GM18951 (cell line): ENCODE measurements at regions not wholly inside any gene's neighbourhood (a gene's known extent, or its start where the extent isn't known, plus 50 kb on each side); places are given as distances from the start of the nearest gene placed in this dataset.

Experiments used
- POLR2A ChIP-seq: IDR thresholded peaks from 4 replicates; pipeline ENCODE4 v1.6.1; 2011; ENCODE audit warnings: mild to moderate bottlenecking; ENCODE audit not compliant: insufficient read length, insufficient read depth; ENCODE audit errors: extremely low read depth
- in situ Hi-C: fragments of 300-500 bp; cut with MboI; formaldehyde crosslinking; loops from one replicate; pipeline ENCODE4 v1.12.0; 2022; ENCODE audit warnings: low sequenced_read_pairs, mixed read lengths, inconsistent platforms; ENCODE audit not compliant: unreplicated experiment

DNA sequence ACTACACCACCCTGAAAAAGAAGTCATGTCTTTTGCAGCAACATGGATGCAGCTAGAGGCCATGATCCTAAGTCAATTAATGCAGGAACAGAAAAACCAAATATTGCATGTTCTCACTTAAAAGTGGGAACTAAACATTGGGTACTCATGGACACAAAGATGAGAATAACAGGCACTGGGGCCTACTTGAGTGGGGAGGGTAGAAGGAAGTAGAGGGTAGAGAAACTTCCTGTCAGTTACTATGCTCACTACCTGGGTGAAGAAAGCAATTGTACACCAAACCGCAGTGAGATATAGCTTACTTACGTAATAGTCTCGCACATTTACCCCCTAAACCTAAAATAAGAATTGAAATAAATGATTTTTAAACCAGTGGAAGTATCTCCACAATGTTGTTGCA lies 480.5 kb upstream of the ARRDC4 start:
- TF ChIP-seq POLR2A = no peak
- in situ Hi-C loops = no loop called here

DNA sequence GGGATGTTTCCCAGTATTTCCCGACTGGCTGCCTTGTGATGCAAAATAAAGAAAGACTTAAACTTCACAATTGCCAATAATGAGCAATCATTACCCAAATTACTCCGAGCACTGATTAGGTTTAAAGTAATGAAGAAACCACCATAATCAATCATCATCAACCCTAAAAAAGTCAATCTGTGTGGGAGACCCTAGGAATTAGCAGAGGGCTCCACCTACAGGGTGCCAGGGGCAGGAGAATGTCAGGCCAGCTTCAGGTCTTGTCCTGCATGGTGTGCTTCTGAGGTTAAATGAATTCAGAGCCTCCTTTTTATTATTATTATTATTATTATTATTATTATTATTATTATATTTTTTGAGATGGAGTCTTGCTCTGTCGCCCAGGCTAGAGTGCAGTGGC lies 478.0 kb upstream of the ARRDC4 start:
- in situ Hi-C loops = no loop called here
- no peak for TF ChIP-seq POLR2A

DNA sequence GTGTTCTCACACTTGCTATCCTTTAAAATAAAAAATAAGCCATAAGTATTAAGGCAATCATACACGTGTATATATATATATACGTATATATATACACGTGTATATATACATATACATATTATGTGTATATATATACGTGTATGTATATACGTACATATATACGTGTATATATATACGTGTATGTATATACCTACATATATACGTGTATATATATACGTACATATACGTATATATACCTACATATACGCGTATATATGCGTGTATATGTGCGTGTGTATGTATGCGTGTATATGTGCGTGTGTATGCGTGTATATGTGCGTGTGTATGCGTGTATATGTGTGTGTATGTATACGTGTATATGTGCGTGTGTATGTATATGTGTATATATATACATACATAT lies 477.3 kb upstream of the ARRDC4 start:
- in situ Hi-C loops = no loop called here

DNA sequence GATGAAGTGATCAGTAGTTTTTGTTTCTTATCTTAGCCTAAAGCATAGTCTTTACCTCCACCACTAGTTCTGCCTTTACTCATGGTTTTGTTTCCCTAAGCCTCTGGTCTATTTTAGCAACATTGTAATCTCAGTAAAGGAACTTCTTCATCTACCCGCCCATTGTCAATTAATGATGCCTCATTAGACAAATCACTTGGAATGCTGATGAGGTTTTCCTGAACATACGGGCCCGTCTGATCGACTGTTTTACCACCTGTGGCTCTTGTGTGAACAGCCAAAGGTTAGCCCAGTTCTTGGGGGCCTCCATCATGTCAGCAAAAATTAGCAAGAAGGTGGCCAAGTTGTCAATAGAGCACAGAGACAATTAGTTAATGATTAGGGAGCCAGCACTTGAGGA lies 470.1 kb upstream of the ARRDC4 start:
- in situ Hi-C loops = no loop called here
- TF ChIP-seq POLR2A = no peak

More for the DNA sequence above, 477.3 kb upstream of the ARRDC4 start:
- no peak for TF ChIP-seq POLR2A

DNA sequence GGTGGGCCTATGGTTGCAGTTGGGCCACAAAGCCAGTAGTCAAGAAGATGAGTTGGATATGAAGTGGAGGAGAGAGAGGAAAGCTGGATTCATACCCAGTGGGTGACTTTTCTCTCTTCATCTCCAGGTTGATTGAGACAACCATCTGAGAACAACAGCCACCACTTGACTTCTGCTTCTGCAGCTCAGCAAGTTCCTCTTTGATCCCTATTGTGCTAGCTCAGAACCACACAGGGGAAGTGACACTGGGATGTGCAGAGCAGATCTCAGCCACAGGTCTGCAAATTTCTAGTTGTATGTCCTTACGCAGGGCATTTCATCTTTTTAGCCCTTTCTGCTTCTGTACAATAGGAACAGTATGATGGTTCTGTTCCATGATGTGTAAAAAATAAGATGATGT lies 459.2 kb upstream of the ARRDC4 start:
- TF ChIP-seq POLR2A = no peak
- in situ Hi-C loops = no loop called here

DNA sequence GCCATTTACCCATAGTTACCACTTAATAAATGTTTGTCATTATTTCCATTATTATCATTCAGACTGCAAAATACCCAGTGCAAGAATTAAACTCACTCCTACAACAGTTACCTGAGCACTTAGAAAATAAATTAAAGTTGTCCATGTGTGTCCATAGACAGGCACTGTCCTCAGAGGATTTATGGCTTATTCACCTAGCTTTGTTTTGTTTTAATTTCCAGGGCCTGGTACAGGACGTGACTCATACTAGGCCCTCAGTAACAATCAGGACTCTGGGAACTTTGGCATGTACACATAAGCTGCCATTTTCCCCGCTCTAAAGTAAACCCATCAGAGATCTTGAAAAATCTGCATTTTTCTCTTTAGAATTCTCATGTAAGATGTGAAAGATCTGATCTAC lies 458.5 kb upstream of the ARRDC4 start:
- in situ Hi-C loops = no loop called here
- TF ChIP-seq POLR2A = no peak

DNA sequence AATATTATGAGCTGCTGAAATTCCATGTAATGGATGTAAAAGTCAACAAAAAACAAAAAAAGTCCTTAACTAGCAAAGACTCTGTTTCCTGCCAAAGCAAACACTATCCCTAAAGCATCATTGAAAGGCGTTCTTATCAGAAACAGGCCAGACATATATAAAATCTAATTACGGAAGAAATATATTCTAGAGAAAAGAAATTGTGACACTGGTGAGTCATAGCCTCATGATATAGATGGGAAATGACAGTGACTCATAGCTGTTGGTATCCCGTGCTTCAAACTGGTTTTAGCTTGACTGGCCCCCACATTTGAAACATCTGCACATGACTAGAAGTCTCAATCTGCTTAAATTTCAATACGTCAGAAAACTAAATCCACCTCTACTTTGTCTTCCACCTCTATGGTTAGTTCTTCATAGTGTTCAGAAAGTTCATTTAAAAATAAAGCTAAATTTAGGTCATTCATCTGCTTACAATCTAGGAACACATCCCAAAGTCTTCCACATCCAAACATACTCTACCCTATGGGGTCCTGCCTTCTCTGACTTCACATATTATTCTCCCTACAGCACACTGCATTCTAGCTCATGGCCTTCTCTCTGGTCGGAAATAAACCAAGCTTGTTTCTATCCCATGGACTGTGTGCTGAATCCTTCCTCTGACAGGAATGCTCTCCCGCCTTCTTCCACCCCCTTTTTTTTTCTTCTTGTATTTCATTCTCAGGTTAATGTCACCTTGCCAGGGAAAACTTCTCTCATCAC lies 456.3 kb upstream of the ARRDC4 start:
- in situ Hi-C loops = no loop called here
- no peak for TF ChIP-seq POLR2A

DNA sequence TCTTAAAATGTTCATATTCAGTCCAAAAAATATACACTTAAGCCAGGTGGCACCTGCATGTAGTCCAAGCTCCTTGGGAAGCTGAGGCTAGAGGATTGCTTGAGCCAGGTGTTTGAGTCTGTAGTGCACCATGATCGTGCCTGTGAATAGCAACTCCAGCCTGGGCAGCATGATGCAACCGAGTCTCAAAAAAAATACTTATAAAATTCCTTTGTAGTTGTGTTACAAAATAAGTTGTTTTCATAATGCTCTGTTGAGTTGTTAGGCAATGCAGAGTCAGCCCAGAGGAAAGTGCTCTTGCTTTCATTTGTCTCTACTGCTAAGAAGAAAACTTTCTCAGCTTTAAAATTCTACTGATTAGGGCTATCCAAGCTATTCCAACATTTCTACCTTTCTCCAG lies 442.8 kb upstream of the ARRDC4 start:
- no peak for TF ChIP-seq POLR2A
- in situ Hi-C loops = no loop called here

DNA sequence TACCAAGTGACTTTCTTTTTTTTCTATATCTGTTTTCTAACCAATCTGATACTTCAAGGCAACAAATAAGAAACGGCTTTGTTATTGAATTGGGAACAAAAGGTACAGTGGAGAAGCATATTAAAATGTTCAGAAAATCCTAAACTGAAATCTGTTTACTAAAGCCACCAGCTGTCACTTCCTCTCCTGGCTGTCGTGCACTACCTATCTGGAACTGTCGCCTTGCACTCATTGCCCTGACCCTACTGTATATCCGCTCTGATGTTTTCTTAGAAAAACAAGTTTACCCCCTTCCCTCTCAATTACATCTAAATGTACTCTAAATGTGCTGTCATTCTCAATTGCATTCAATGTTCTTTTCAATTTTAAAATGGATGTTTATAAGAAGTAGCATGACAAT lies 439.8 kb upstream of the ARRDC4 start:
- TF ChIP-seq POLR2A = no peak
- in situ Hi-C loops = no loop called here

DNA sequence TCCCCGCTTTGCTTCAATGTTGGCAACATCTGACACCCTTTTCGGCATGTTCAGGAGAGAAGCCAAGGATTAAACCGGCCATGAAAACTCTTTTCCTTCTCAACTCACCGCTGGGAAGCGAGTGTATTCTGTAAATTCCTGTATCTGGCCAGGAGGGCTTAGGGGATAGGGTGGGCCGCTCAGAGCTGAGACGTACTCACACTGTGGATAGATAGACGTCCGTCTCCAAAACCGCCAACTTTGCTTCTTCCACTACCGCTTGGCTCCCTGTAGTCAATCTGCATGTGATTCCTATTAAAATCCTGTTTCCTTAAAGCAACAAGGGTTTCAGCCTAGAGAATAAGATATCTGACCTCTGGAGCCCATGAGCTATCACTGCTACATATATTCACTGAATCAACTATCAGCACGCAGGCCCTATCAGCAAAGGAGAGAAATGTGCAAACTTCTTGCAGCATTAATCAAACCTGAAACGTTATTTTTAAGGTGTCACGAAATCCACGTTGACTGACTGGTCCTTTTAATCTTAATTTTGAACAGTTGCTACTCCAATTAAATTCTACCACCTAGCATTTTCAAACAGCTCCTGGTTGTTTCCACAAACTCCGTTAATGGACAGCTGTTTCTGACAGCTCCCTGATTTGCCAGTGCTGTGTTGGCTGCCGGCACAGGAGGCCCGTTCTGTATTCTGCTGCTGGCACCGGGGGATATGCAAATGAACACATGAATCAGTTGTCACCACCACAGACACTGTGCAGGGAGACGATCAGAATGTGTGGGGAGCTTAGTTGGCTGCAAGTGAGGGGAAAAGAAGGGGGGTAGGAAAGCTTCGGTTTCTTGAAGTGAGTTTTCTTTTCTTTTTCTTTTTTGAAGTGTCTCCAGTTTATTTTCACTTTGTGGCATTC lies 438.9 kb upstream of the ARRDC4 start:
- in situ Hi-C loops = no loop called here
- no peak for TF ChIP-seq POLR2A

DNA sequence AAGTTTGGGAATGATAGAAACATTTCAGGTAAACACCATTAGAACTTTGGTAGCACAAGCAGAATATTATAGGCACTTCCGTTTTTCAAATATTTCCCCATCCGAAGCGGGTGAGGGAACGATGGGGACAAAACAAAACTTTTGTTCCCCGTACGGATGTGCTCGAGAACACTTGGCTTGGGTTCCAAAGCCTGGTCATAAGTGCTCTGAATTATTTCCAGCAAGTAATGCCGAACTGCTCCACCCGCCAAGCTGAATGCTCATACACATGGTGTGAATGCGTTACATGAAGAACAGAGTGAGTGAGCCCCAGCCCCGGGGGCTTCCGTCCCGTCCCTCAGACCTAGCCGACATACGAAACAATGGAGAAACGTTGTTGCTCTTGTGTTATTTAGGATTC lies 438.2 kb upstream of the ARRDC4 start:
- in situ Hi-C loops = no loop called here
- no peak for TF ChIP-seq POLR2A

DNA sequence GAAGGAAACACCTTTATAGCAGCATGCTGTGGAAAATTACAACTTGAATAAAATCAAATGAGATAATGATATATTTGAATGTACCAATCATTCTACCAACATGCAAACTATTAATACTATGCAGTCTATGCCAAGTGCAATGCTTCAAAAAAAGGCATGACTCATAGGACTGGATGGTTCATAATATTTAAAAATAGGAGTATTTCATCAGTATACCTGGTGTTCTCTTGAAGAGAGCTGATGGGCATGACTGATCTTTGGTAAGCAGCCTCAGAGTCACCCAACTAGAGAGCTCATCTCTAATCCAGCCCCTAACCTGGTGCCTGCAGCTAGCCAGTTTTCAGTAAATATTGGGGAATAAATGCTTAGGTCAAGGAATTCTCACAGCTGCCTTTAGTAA lies 434.7 kb upstream of the ARRDC4 start:
- TF ChIP-seq POLR2A = no peak
- in situ Hi-C loops = no loop called here

DNA sequence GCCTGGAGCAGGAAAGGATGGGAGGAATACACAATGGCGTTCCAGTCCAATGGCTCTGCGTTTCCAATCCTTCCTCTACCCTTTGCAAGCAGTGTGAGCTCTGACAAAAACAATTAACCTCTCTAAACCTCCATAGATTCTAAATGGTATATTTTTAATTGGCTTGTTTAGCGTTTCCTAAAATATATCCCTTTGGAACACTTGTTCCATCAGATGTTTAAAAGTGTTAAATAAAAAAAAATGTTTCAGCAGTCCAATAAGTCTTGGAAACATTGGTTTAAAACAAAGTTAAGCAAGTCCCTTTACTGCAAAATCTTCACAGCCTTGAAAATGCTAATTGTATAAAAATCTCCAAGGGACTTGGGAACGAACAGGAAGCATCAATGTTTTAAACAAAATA lies 432.3 kb upstream of the ARRDC4 start:
- in situ Hi-C loops = no loop called here
- TF ChIP-seq POLR2A = no peak

DNA sequence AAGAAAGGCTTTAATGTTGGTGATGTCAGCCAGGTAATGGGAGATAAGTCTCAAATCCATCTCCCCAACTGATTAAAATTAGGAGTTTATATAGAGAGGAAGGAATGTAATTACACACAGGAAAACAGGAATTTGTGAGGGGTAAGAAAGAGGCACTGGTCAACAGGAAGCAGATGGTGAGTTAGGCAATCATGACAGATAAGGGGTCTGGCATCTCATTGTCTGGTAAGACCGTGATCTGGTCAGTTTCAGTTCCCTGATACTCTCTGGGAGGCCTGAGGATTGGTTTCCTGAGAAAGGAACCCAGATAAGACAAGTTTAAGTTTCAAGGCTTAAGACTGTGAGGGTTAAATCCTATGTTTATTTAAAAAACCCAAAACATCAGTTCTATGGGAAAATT lies 414.7 kb upstream of the ARRDC4 start:
- in situ Hi-C loops = no loop called here
- TF ChIP-seq POLR2A = no peak
